HCT116 (cell line): ENCODE measurements at regions not wholly inside any gene's neighbourhood (a gene's known extent, or its start where the extent isn't known, plus 50 kb on each side); places are given as distances from the start of the nearest gene placed in this dataset.
"Not testable (repeated sequence)": the region's sequence is repeated elsewhere in the genome, so short reads cannot be mapped to it uniquely, and the experiment has no call there.

ENCODE experiments used
- ATAC-seq: fragments of 200-7000 bp; cut with Tn5 transposase; 2 replicates; pipeline ENCODE4 v1.9.1; 2020; ENCODE audit warnings: mild to moderate bottlenecking, moderate library complexity
- BruUV-seq: library from RNA; stranded (reverse); fragments of 400-500 nt; replicated peaks from 2 replicates; lab custom pipeline; 2021; lab: Mats Ljungman, UMichigan
- CTCF ChIA-PET: fragments of 300-600 bp; sonication (Branson Sonifier 250); formaldehyde crosslinking; loops from one replicate; lab custom pipeline; 2021; ENCODE audit warnings: antibody characterized with exemption; lab: Charles Lee
- POLR2A ChIA-PET: fragments of 300-600, 350-600 bp; sonication (Branson Sonifier 250); formaldehyde crosslinking; loops from one replicate; lab custom pipeline; 2021; ENCODE audit warnings: antibody characterized with exemption; lab: Charles Lee
- RAD21 ChIA-PET, 2 experiments: fragments of 300-600 bp; sonication (Branson Sonifier 250); formaldehyde crosslinking; loops; one replicate each; lab custom pipeline; 2023; ENCODE audit warnings: low total read pairs in 2 of 2; ENCODE audit not compliant: uncharacterized antibody in 2 of 2, unreplicated experiment in 2 of 2, low non-redundant PET in 1 of 2; lab: Charles Lee
- DNase-seq: peaks from one replicate; pipeline ENCODE4 v3.0.0-alpha.2; 2010; ENCODE audit warnings: low read depth, low spot score
- H2AFZ ChIP-seq: fragments of 200-600 bp; shearing (Covaris generic), sonication (generic); 2 replicates; pipeline ENCODE4 v1.6.1; 2017; ENCODE audit warnings: low read depth, mixed run types, mixed read lengths, antibody characterized with exemption, low read length; ENCODE audit not compliant: poor library complexity, severe bottlenecking
- H3K27ac ChIP-seq: 2 replicates; pipeline ENCODE4 v1.5.1; 2012; ENCODE audit warnings: low read depth, low read length
- H3K27me3 ChIP-seq: fragments of 200-600 bp; sonication (generic); 2 replicates; pipeline ENCODE4 v1.6.1; 2016; ENCODE audit warnings: mixed run types, low read length, mixed read lengths; ENCODE audit not compliant: insufficient read depth
- H3K36me3 ChIP-seq, 2 experiments: fragments of 200-500 bp in 1 of 2; fragments of 200-600 bp in 1 of 2; sonication (Bioruptor generic) in 1 of 2; sonication (generic) in 1 of 2; 2 replicates each; pipeline versions ENCODE4 v1.5.1 to v1.6.1; 2014 to 2016; ENCODE audit warnings: low read length in 2 of 2, inconsistent platforms in 1 of 2, mixed read lengths in 1 of 2, mixed run types in 1 of 2; ENCODE audit not compliant: insufficient read depth in 2 of 2, control insufficient read depth in 1 of 2
- H3K4me1 ChIP-seq, 2 experiments: fragments of 200-600 bp in 1 of 2; sonication (generic) in 1 of 2; 2 replicates each; pipeline versions ENCODE4 v1.5.1 to v1.6.1; 2012 to 2017; ENCODE audit warnings: low read length in 2 of 2, inconsistent platforms in 1 of 2, mild to moderate bottlenecking in 1 of 2, mixed read lengths in 1 of 2, mixed run types in 1 of 2, moderate library complexity in 1 of 2; ENCODE audit not compliant: insufficient read depth in 2 of 2, control insufficient read depth in 1 of 2
- H3K4me2 ChIP-seq: fragments of 200-600 bp; sonication (generic); 2 replicates; pipeline ENCODE4 v1.6.1; 2017; ENCODE audit warnings: mixed run types, low read length, mixed read lengths
- H3K4me3 ChIP-seq, 2 experiments: fragments of 200-600 bp in 1 of 2; sonication (generic) in 1 of 2; replicated peaks in 1 of 2; 2 replicates each; pipeline ENCODE4 v1.5.1; 2011 to 2016; ENCODE audit warnings: low read length in 2 of 2, control low read depth in 1 of 2, low read depth in 1 of 2, mild to moderate bottlenecking in 1 of 2, mixed read lengths in 1 of 2, mixed run types in 1 of 2
- H3K79me2 ChIP-seq: fragments of 200-600 bp; sonication (generic); 2 replicates; pipeline ENCODE4 v1.6.1; 2017; ENCODE audit warnings: mild to moderate bottlenecking, mixed run types, low read length, moderate library complexity, mixed read lengths; ENCODE audit not compliant: insufficient read depth
- H3K9ac ChIP-seq: fragments of 200-600 bp; sonication (generic); 2 replicates; pipeline ENCODE4 v1.6.1; 2016; ENCODE audit warnings: low read length, mixed read lengths
- H3K9me2 ChIP-seq: fragments of 200-600 bp; sonication (generic), shearing (Covaris generic); 2 replicates; pipeline ENCODE4 v1.6.1; 2017; ENCODE audit warnings: mixed run types, mild to moderate bottlenecking, moderate library complexity; ENCODE audit not compliant: insufficient read depth
- H3K9me3 ChIP-seq, 2 experiments: fragments of 200-500 bp in 1 of 2; fragments of 200-600 bp in 1 of 2; sonication (Bioruptor generic) in 1 of 2; sonication (generic) in 1 of 2; 2 replicates each; pipeline ENCODE4 v1.6.1; 2014 to 2017; ENCODE audit warnings: low read length in 2 of 2, mixed read lengths in 2 of 2, inconsistent platforms in 1 of 2, low read depth in 1 of 2, mild to moderate bottlenecking in 1 of 2, mixed run types in 1 of 2, moderate library complexity in 1 of 2; ENCODE audit not compliant: control insufficient read depth in 1 of 2, insufficient read depth in 1 of 2
- H4K20me1 ChIP-seq: fragments of 200-600 bp; sonication (generic), shearing (Covaris generic); 2 replicates; pipeline ENCODE4 v1.6.1; 2017; ENCODE audit warnings: mixed run types, mild to moderate bottlenecking, moderate library complexity; ENCODE audit not compliant: insufficient read depth
- EZH2 ChIP-seq: fragments of 200-600 bp; sonication (generic); IDR thresholded peaks from 2 replicates; pipeline ENCODE4 v1.6.1; 2017; ENCODE audit warnings: antibody characterized with exemption, mixed run types
- EZH2phosphoT487 ChIP-seq: fragments of 200-600 bp; IDR thresholded peaks from 2 replicates; pipeline ENCODE4 v1.6.1; 2018; ENCODE audit warnings: antibody characterized with exemption, borderline replicate concordance
- FOSL1 ChIP-seq: IDR thresholded peaks from 2 replicates; pipeline ENCODE4 v1.6.1; 2012; ENCODE audit warnings: low read depth
- POLR2A ChIP-seq: IDR thresholded peaks from 2 replicates; pipeline ENCODE4 v1.7.0; 2011; ENCODE audit warnings: borderline replicate concordance; ENCODE audit not compliant: insufficient read depth, insufficient read length; ENCODE audit errors: extremely low read depth
- REST ChIP-seq: IDR thresholded peaks from 2 replicates; pipeline ENCODE4 v1.6.1; 2012; ENCODE audit warnings: low read depth
- intact Hi-C: fragments of 100-400 bp; cut with micrococcal nuclease; formaldehyde crosslinking; loops from 2 replicates; pipeline ENCODE4 v1.10.0; 2022

- Histone ChIP-seq H3K36me3 (no peaks in the 10 kb centered on the region), H3K4me3 (no peak overlapping the region), H3K4me1 (no peaks in the 10 kb centered on the region), H3K27me3 (no peaks in the 10 kb centered on the region), H3K27ac (no peak overlapping the region), H4K20me1 (no peaks in the 10 kb centered on the region), H3K4me2 (no peak overlapping the region), H3K9ac (no peak overlapping the region), H3K9me3 (peaks cover 10 to 21% of the 10 kb centered on the region in 2 experiments; a peak in 1 of 4 replicates), H3K79me2 (no peaks in the 10 kb centered on the region), H3K9me2 (no peaks in the 10 kb centered on the region), H2AFZ (no peak overlapping the region)
- RAD21 ChIA-PET: no interaction called here
- POLR2A ChIA-PET: no interaction called here
- DNase-seq: no peak
- TF ChIP-seq FOSL1 (no peak), REST (no peak), EZH2 (no peak), EZH2phosphoT487 (no peak), POLR2A (no peak)
- intact Hi-C loops: no loop called here
- CTCF ChIA-PET: no interaction called here
- BruUV-seq: no TSS peak
- ATAC-seq: no peak
Measured at GRCh38 chr6:68059261-68059660, 575.8 kb upstream of the ADGRB3 start.

- intact Hi-C loops, ATAC-seq, CTCF ChIA-PET, H3K9ac ChIP-seq, H3K36me3 ChIP-seq, H3K4me1 ChIP-seq, H4K20me1 ChIP-seq, H3K27ac ChIP-seq, H3K4me3 ChIP-seq, H3K4me2 ChIP-seq, H3K9me2 ChIP-seq, POLR2A ChIA-PET, DNase-seq, BruUV-seq, H3K79me2 ChIP-seq, H2AFZ ChIP-seq, RAD21 ChIA-PET, H3K27me3 ChIP-seq: not testable (repeated sequence)
- H3K9me3 ChIP-seq: peaks cover 16 to 18% of the 10 kb centered on the region in 2 experiments; a peak in 2 of 4 replicates
Measured at GRCh38 chr6:68056596-68056995, 578.5 kb upstream of the ADGRB3 start.
